ENCODE measurements at regions not wholly inside any gene's neighbourhood (a gene's known extent, or its start where the extent isn't known, plus 50 kb on each side); places are given as distances from the start of the nearest gene placed in this dataset.

- Histone ChIP-seq H3K27me3 (ENCODE audit: insufficient read depth, low read depth, severe bottlenecking) (no peaks in the 10 kb centered on the region), H3K9me3 (ENCODE audit: severe bottlenecking) (no peaks in the 10 kb centered on the region), H3K36me3 (no peaks in the 10 kb centered on the region), H3K27ac (no peak overlapping the region), H3K4me3 (ENCODE audit: low read depth, low read length) (no peak overlapping the region)
- no peak for DNase-seq
- no peak for TF ChIP-seq CTCF (IDR thresholded peaks at IDR 0.05; ENCODE audit: low read depth, low read length)
Measured at GRCh38 chr2:38202713-38203445, 126.9 kb upstream of the CYP1B1 start.

- H3K27ac ChIP-seq = no peak overlapping the region
- no peak for DNase-seq
- no peak for TF ChIP-seq CTCF (IDR thresholded peaks at IDR 0.05; ENCODE audit: low read depth, low read length)
- H3K27me3 ChIP-seq (ENCODE audit: insufficient read depth, low read depth, severe bottlenecking) = no peaks in the 10 kb centered on the region
- H3K36me3 ChIP-seq = no peaks in the 10 kb centered on the region
- H3K4me3 ChIP-seq (ENCODE audit: low read depth, low read length) = no peak overlapping the region
- H3K9me3 ChIP-seq (ENCODE audit: severe bottlenecking) = no peaks in the 10 kb centered on the region
Measured at GRCh38 chr2:38201784-38202183, 125.8 kb upstream of the CYP1B1 start.

GRCh38 chr2:38200598-38200997 lies 124.6 kb upstream of the CYP1B1 start:
- Histone ChIP-seq H3K27ac (no peak overlapping the region), H3K4me3 (ENCODE audit: low read depth, low read length) (no peak overlapping the region), H3K36me3 (no peaks in the 10 kb centered on the region), H3K9me3 (ENCODE audit: severe bottlenecking) (no peaks in the 10 kb centered on the region), H3K27me3 (ENCODE audit: insufficient read depth, low read depth, severe bottlenecking) (no peaks in the 10 kb centered on the region)
- no peak for DNase-seq
- no peak for TF ChIP-seq CTCF (IDR thresholded peaks at IDR 0.05; ENCODE audit: low read depth, low read length)

- Histone ChIP-seq H3K27me3 (ENCODE audit: insufficient read depth, low read depth, severe bottlenecking) (no peaks in the 10 kb centered on the region), H3K9me3 (ENCODE audit: severe bottlenecking) (no peaks in the 10 kb centered on the region), H3K36me3 (no peaks in the 10 kb centered on the region), H3K27ac (no peak overlapping the region), H3K4me3 (ENCODE audit: low read depth, low read length) (no peak overlapping the region)
- no peak for DNase-seq
- TF ChIP-seq CTCF (IDR thresholded peaks at IDR 0.05; ENCODE audit: low read depth, low read length) = no peak
Measured at GRCh38 chr2:38199127-38199526, 123.2 kb upstream of the CYP1B1 start.

GRCh38 chr2:38194751-38195150 lies 118.8 kb upstream of the CYP1B1 start:
- TF ChIP-seq CTCF (IDR thresholded peaks at IDR 0.05; ENCODE audit: low read depth, low read length) = no peak
- H3K4me3 ChIP-seq (ENCODE audit: low read depth, low read length) = no peak overlapping the region
- no peaks in the 10 kb centered on the region for H3K9me3 ChIP-seq (ENCODE audit: severe bottlenecking)
- no peaks in the 10 kb centered on the region for H3K36me3 ChIP-seq
- no peak for DNase-seq
- no peaks in the 10 kb centered on the region for H3K27me3 ChIP-seq (ENCODE audit: insufficient read depth, low read depth, severe bottlenecking)
- H3K27ac ChIP-seq = no peak overlapping the region

- no peak for TF ChIP-seq CTCF (IDR thresholded peaks at IDR 0.05; ENCODE audit: low read depth, low read length)
- no peak for DNase-seq
- no peak overlapping the region for H3K27ac ChIP-seq
- no peaks in the 10 kb centered on the region for H3K36me3 ChIP-seq
- H3K27me3 ChIP-seq (ENCODE audit: insufficient read depth, low read depth, severe bottlenecking) = no peaks in the 10 kb centered on the region
- no peak overlapping the region for H3K4me3 ChIP-seq (ENCODE audit: low read depth, low read length)
- no peaks in the 10 kb centered on the region for H3K9me3 ChIP-seq (ENCODE audit: severe bottlenecking)
Measured at GRCh38 chr2:38192976-38193375, 117.0 kb upstream of the CYP1B1 start.
